ENCODE measurements at regions not wholly inside any gene's neighbourhood (a gene's known extent, or its start where the extent isn't known, plus 50 kb on each side); places are given as distances from the start of the nearest gene placed in this dataset.

DNA sequence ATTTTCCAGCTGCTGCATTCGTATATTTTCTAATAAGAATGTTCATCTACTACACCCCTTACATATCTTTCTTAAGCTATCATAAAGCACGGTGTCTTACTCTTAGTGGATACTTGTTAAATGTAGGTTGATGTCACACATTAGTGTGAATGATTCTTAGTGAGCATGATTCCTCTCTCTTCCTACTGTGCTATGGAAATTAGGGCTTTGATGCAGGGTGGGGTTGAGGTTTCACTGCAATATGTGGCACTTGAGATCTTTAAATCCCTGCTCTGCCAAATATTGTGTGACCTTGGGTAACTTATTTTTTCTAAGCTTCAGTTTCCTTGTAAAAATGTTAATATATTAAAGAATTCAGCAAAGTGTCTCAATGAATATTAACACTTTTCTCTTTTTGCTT lies 188.4 kb downstream of the PDGFRA start:
- Histone ChIP-seq H3K27ac (ENCODE audit: extremely low read depth, low read depth, low read length) (no peak overlapping the region), H3K27me3 (ENCODE audit: control insufficient read depth in 2 of 2, insufficient read depth in 2 of 2, low read length in 2 of 2) (no peaks in the 10 kb centered on the region), H3K4me2 (ENCODE audit: insufficient read depth, low read length) (no peak overlapping the region), H3K4me3 (no peak overlapping the region), H3K9ac (ENCODE audit: insufficient read depth in 1 of 2, low read depth in 2 of 2, low read length in 2 of 2) (no peak overlapping the region), H3K9me1 (ENCODE audit: control insufficient read depth, insufficient read depth, low read length) (no peaks in the 10 kb centered on the region), H4K20me1 (replicated peaks; ENCODE audit: control insufficient read depth, insufficient read depth, low read length) (no peaks in the 10 kb centered on the region), H3K9me3 (replicated peaks; ENCODE audit: control insufficient read depth, insufficient read depth, low read depth, low read length) (no peaks in the 10 kb centered on the region), H2AFZ (ENCODE audit: low read depth, low read length) (no peak overlapping the region), H3K79me2 (ENCODE audit: control insufficient read depth, insufficient read depth, low read length) (no peaks in the 10 kb centered on the region), H3K4me1 (replicated peaks in 1 of 2; ENCODE audit: control insufficient read depth in 2 of 2, insufficient read depth in 2 of 2, low read length in 2 of 2) (no peaks in the 10 kb centered on the region), H3K36me3 (ENCODE audit: control insufficient read depth, insufficient read depth, low read length) (no peaks in the 10 kb centered on the region)
- 0% methylated on average over 2 of the region's 2 CpGs for WGBS (ENCODE audit: insufficient coverage, low coverage, missing lambda C conversion rate)
- ATAC-seq = no peak
- ChIA-PET CTCF (ENCODE audit: low intra/inter-chr PET ratio) (no interaction called here), POLR2A (no interaction called here)
- no TSS peak for BruUV-seq (replicated peaks)
- in situ Hi-C loops (cut with MboI) = no loop called here
- no peak for FAIRE-seq
- intact Hi-C loops (cut with micrococcal nuclease) = no loop called here
- TF ChIP-seq ZNF124 (CRISPR knock-in tag; IDR thresholded peaks at IDR 0.05) (no peak), ZNF76 (CRISPR knock-in tag; IDR thresholded peaks at IDR 0.05; ENCODE audit: borderline replicate concordance) (no peak), ZNF586 (CRISPR knock-in tag; conservative IDR thresholded peaks at IDR 0.05) (no peak)
- no peak for DNase-seq (ENCODE audit: extremely low read depth in 1 of 4, low spot score in 3 of 4)

DNA sequence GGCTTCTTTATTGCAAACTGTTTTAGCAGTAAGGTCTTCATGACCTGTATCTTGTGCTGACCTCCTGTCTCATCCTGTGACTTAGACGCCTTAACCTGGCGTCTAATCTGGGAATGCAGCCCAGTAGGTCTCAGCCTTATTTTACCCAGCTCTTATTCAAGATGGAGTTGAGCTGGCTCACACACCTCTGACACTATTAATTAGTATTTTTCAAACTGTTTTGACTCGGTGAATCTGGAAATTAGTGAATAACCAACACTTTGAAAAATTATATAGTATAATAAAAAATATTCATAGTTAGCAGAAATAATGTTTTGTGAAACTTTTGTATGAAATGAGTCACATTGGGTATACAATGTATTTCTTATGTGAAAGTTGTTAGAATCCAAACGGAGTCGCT lies 189.4 kb downstream of the PDGFRA start:
- BruUV-seq (replicated peaks) = no TSS peak
- in situ Hi-C loops (cut with MboI) = no loop called here
- Histone ChIP-seq H3K4me3 (no peak overlapping the region), H2AFZ (ENCODE audit: low read depth, low read length) (no peak overlapping the region), H3K9me1 (ENCODE audit: control insufficient read depth, insufficient read depth, low read length) (no peaks in the 10 kb centered on the region), H4K20me1 (replicated peaks; ENCODE audit: control insufficient read depth, insufficient read depth, low read length) (no peaks in the 10 kb centered on the region), H3K4me1 (replicated peaks in 1 of 2; ENCODE audit: control insufficient read depth in 2 of 2, insufficient read depth in 2 of 2, low read length in 2 of 2) (no peaks in the 10 kb centered on the region), H3K4me2 (ENCODE audit: insufficient read depth, low read length) (no peak overlapping the region), H3K27me3 (ENCODE audit: control insufficient read depth in 2 of 2, insufficient read depth in 2 of 2, low read length in 2 of 2) (no peaks in the 10 kb centered on the region; a peak in 1 of 5 replicates), H3K9me3 (replicated peaks; ENCODE audit: control insufficient read depth, insufficient read depth, low read depth, low read length) (no peaks in the 10 kb centered on the region), H3K79me2 (ENCODE audit: control insufficient read depth, insufficient read depth, low read length) (no peaks in the 10 kb centered on the region), H3K9ac (ENCODE audit: insufficient read depth in 1 of 2, low read depth in 2 of 2, low read length in 2 of 2) (no peak overlapping the region), H3K36me3 (ENCODE audit: control insufficient read depth, insufficient read depth, low read length) (no peaks in the 10 kb centered on the region), H3K27ac (ENCODE audit: extremely low read depth, low read depth, low read length) (no peak overlapping the region)
- intact Hi-C loops (cut with micrococcal nuclease) = no loop called here
- 6% methylated on average over 5 of the region's 5 CpGs for WGBS (ENCODE audit: insufficient coverage, low coverage, missing lambda C conversion rate)
- ChIA-PET CTCF (ENCODE audit: low intra/inter-chr PET ratio) (no interaction called here), POLR2A (interaction anchor here (0.8 kb wide), 1 partner anchor 89 kb away, joined by 3 read pairs; no protein-coding TSS in a partner anchor)
- no peak for FAIRE-seq
- ATAC-seq = no peak
- no peak for DNase-seq (ENCODE audit: extremely low read depth in 1 of 4, low spot score in 3 of 4)
- no peak for TF ChIP-seq CSDE1 (IDR thresholded peaks at IDR 0.05)
- no peak for TF ChIP-seq MCM7 (IDR thresholded peaks at IDR 0.05)
- no peak for TF ChIP-seq RB1 (IDR thresholded peaks at IDR 0.05; ENCODE audit: low read depth)
- TF ChIP-seq STAG1 (CRISPR knock-in tag; IDR thresholded peaks at IDR 0.05; ENCODE audit: borderline replicate concordance) = no peak
- no peak for TF ChIP-seq ZFP30 (CRISPR knock-in tag; IDR thresholded peaks at IDR 0.05; ENCODE audit: borderline replicate concordance)
- TF ChIP-seq ZNF780A (CRISPR knock-in tag; IDR thresholded peaks at IDR 0.05) = no peak
- no peak for TF ChIP-seq SREBF2 (CRISPR knock-in tag; IDR thresholded peaks at IDR 0.05)
- TF ChIP-seq ZNF140 (CRISPR knock-in tag; IDR thresholded peaks at IDR 0.05) = no peak
- TF ChIP-seq, protein P1, sequence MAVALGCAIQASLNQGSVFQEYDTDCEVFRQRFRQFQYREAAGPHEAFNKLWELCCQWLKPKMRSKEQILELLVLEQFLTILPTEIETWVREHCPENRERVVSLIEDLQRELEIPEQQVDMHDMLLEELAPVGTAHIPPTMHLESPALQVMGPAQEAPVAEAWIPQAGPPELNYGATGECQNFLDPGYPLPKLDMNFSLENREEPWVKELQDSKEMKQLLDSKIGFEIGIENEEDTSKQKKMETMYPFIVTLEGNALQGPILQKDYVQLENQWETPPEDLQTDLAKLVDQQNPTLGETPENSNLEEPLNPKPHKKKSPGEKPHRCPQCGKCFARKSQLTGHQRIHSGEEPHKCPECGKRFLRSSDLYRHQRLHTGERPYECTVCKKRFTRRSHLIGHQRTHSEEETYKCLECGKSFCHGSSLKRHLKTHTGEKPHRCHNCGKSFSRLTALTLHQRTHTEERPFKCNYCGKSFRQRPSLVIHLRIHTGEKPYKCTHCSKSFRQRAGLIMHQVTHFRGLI (CRISPR knock-in tag; IDR thresholded peaks at IDR 0.05) = peak; percentile 74; the same call in 1 of the 2 replicates
- TF ChIP-seq KAT7 (CRISPR knock-in tag; IDR thresholded peaks at IDR 0.05; ENCODE audit: borderline replicate concordance) = no peak
- no peak for TF ChIP-seq ZBTB7A (IDR thresholded peaks at IDR 0.05; ENCODE audit: borderline replicate concordance, control insufficient read depth, low read depth, low read length)
- TF ChIP-seq PHTF2 (CRISPR knock-in tag; IDR thresholded peaks at IDR 0.05) = no peak
- TF ChIP-seq MTA2 (IDR thresholded peaks at IDR 0.05; ENCODE audit: low read depth) = no peak
- no peak for TF ChIP-seq NR4A1 (CRISPR knock-in tag; IDR thresholded peaks at IDR 0.05)
- TF ChIP-seq NR4A1 (tag; IDR thresholded peaks at IDR 0.05) = peak; percentile 43; the same call in 1 of the 2 replicates
- no peak for TF ChIP-seq TGIF2 (CRISPR knock-in tag; IDR thresholded peaks at IDR 0.05)
